ENCODE measurements at regions not wholly inside any gene's neighbourhood (a gene's known extent, or its start where the extent isn't known, plus 50 kb on each side); places are given as distances from the start of the nearest gene placed in this dataset.

GRCh38 chr15:88345962-88346361 lies 89.4 kb upstream of the NTRK3 start:
- Histone ChIP-seq H3K4me1 (no peaks in the 10 kb centered on the region), H3K4me3 (no peak overlapping the region), H3K36me3 (ENCODE audit: low read depth, missing control alignments) (no peaks in the 10 kb centered on the region), H3K27me3 (no peaks in the 10 kb centered on the region), H3K27ac (no peak overlapping the region), H3K9me3 (no peaks in the 10 kb centered on the region)
- no peak for TF ChIP-seq POLR2A (IDR thresholded peaks at IDR 0.05)
- WGBS, 2 donors: 60 to 77% methylated on average over 4 of the region's 4 CpGs
- no peak for DNase-seq
- intact Hi-C loops (cut with DNase I; ENCODE audit: low total_unique reads): loop anchor here (10.0 kb wide), 1 partner anchor 951 kb away; no protein-coding TSS in a partner anchor

- H3K27ac ChIP-seq: no peak overlapping the region
- no peak for DNase-seq
- no peaks in the 10 kb centered on the region for H3K27me3 ChIP-seq
- H3K4me1 ChIP-seq: no peaks in the 10 kb centered on the region
- H3K9me3 ChIP-seq: no peaks in the 10 kb centered on the region
- H3K36me3 ChIP-seq (ENCODE audit: low read depth, missing control alignments): no peaks in the 10 kb centered on the region
- TF ChIP-seq, protein P1, sequence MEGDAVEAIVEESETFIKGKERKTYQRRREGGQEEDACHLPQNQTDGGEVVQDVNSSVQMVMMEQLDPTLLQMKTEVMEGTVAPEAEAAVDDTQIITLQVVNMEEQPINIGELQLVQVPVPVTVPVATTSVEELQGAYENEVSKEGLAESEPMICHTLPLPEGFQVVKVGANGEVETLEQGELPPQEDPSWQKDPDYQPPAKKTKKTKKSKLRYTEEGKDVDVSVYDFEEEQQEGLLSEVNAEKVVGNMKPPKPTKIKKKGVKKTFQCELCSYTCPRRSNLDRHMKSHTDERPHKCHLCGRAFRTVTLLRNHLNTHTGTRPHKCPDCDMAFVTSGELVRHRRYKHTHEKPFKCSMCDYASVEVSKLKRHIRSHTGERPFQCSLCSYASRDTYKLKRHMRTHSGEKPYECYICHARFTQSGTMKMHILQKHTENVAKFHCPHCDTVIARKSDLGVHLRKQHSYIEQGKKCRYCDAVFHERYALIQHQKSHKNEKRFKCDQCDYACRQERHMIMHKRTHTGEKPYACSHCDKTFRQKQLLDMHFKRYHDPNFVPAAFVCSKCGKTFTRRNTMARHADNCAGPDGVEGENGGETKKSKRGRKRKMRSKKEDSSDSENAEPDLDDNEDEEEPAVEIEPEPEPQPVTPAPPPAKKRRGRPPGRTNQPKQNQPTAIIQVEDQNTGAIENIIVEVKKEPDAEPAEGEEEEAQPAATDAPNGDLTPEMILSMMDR (IDR thresholded peaks at IDR 0.05): no peak
- no peak for TF ChIP-seq POLR2A (IDR thresholded peaks at IDR 0.05)
- intact Hi-C loops (cut with DNase I; ENCODE audit: low total_unique reads): loop anchor here (10.0 kb wide), 1 partner anchor 950 kb away; no protein-coding TSS in a partner anchor
- 89 to 92% methylated on average over 2 of the region's 2 CpGs for WGBS, 2 donors
- H3K4me3 ChIP-seq: no peak overlapping the region
Measured at GRCh38 chr15:88344786-88345185, 88.2 kb upstream of the NTRK3 start.

DNA sequence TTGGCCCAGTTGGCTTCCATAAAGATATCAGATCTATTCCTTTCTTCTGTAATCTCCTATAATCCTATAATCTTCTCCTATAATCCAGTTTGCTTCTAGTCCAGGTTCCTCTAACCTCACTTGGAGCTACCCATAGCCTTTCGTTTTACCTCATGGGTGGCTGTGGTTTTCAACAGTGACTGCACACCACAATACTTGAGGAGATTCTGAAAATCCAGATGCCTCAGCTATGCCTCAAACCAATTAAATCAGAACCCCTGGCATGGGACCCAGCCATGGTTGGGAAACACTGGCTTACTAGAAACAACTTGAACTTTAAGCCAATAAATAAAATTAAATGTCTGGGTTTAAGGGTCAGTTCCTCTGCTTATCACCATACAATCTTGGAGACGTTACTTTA lies 86.1 kb upstream of the NTRK3 start:
- Histone ChIP-seq H3K36me3 (ENCODE audit: low read depth, missing control alignments) (no peaks in the 10 kb centered on the region), H3K9me3 (no peaks in the 10 kb centered on the region), H3K27me3 (no peaks in the 10 kb centered on the region), H3K27ac (no peak overlapping the region), H3K4me1 (no peaks in the 10 kb centered on the region), H3K4me3 (no peak overlapping the region)
- intact Hi-C loops (cut with DNase I; ENCODE audit: low total_unique reads): loop anchor here (10.0 kb wide), 1 partner anchor 948 kb away; no protein-coding TSS in a partner anchor
- 70 to 85% methylated on average over 2 of the region's 2 CpGs for WGBS, 2 donors
- TF ChIP-seq, protein P1 (IDR thresholded peaks at IDR 0.05): no peak
- TF ChIP-seq POLR2A (IDR thresholded peaks at IDR 0.05): no peak
- DNase-seq: no peak

DNA sequence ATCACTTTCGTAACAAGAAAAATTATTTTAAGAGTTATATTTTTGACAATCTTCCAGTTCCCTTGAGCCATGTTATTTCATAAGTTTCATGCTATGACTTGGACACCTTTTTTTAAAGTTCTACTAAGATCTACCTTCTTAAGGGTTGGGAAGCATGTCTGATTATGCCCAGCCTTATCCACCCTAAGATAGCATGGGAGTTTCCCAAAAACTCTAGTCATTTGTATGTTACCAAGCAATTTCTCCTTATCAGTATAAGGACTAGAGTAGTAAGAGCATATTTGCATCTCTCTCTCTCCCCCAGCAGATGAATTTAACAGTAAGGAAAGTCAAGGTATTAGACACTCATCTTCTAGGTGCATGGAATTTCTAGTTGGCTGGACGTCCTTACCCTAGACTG lies 85.1 kb upstream of the NTRK3 start:
- intact Hi-C loops (cut with DNase I; ENCODE audit: low total_unique reads): loop anchor here (10.0 kb wide), 1 partner anchor 947 kb away; no protein-coding TSS in a partner anchor
- no peak overlapping the region for H3K4me3 ChIP-seq
- H3K27ac ChIP-seq: no peak overlapping the region
- TF ChIP-seq POLR2A (IDR thresholded peaks at IDR 0.05): no peak
- H3K4me1 ChIP-seq: no peaks in the 10 kb centered on the region
- no peaks in the 10 kb centered on the region for H3K36me3 ChIP-seq (ENCODE audit: low read depth, missing control alignments)
- WGBS, 2 donors: 76 to 80% methylated on average over 2 of the region's 2 CpGs
- H3K27me3 ChIP-seq: no peaks in the 10 kb centered on the region
- H3K9me3 ChIP-seq: no peaks in the 10 kb centered on the region
- DNase-seq: no peak

GRCh38 chr15:88341006-88341405 lies 84.5 kb upstream of the NTRK3 start:
- no peaks in the 10 kb centered on the region for H3K9me3 ChIP-seq
- H3K27me3 ChIP-seq: no peaks in the 10 kb centered on the region
- WGBS, 2 donors: 76% methylated on average over 5 of the region's 5 CpGs
- intact Hi-C loops (cut with DNase I; ENCODE audit: low total_unique reads): loop anchor here (10.0 kb wide), 1 partner anchor 946 kb away; no protein-coding TSS in a partner anchor
- no peak for TF ChIP-seq POLR2A (IDR thresholded peaks at IDR 0.05)
- TF ChIP-seq, protein P1 (IDR thresholded peaks at IDR 0.05): no peak
- H3K27ac ChIP-seq: no peak overlapping the region
- H3K4me1 ChIP-seq: no peaks in the 10 kb centered on the region
- no peaks in the 10 kb centered on the region for H3K36me3 ChIP-seq (ENCODE audit: low read depth, missing control alignments)
- no peak for DNase-seq
- no peak overlapping the region for H3K4me3 ChIP-seq

GRCh38 chr15:88337993-88338392 lies 81.5 kb upstream of the NTRK3 start:
- Histone ChIP-seq H3K4me1 (no peaks in the 10 kb centered on the region), H3K27me3 (no peaks in the 10 kb centered on the region), H3K9me3 (no peaks in the 10 kb centered on the region), H3K4me3 (no peak overlapping the region), H3K27ac (no peak overlapping the region), H3K36me3 (ENCODE audit: low read depth, missing control alignments) (no peaks in the 10 kb centered on the region)
- TF ChIP-seq POLR2A (IDR thresholded peaks at IDR 0.05): no peak
- TF ChIP-seq, protein P1 (IDR thresholded peaks at IDR 0.05): no peak
- intact Hi-C loops (cut with DNase I; ENCODE audit: low total_unique reads): no loop called here
- no peak for DNase-seq
- 10 to 17% methylated on average over 1 of the region's 1 CpG for WGBS, 2 donors
